ENCODE measurements at regions not wholly inside any gene's neighbourhood (a gene's known extent, or its start where the extent isn't known, plus 50 kb on each side); places are given as distances from the start of the nearest gene placed in this dataset.

GRCh38 chr7:16347066-16347826 is 74.1 kb downstream of the CRPPA start:
- no peak overlapping the region for H3K4me3 ChIP-seq (ENCODE audit: low read depth, low read length)
- TF ChIP-seq, protein P1, sequence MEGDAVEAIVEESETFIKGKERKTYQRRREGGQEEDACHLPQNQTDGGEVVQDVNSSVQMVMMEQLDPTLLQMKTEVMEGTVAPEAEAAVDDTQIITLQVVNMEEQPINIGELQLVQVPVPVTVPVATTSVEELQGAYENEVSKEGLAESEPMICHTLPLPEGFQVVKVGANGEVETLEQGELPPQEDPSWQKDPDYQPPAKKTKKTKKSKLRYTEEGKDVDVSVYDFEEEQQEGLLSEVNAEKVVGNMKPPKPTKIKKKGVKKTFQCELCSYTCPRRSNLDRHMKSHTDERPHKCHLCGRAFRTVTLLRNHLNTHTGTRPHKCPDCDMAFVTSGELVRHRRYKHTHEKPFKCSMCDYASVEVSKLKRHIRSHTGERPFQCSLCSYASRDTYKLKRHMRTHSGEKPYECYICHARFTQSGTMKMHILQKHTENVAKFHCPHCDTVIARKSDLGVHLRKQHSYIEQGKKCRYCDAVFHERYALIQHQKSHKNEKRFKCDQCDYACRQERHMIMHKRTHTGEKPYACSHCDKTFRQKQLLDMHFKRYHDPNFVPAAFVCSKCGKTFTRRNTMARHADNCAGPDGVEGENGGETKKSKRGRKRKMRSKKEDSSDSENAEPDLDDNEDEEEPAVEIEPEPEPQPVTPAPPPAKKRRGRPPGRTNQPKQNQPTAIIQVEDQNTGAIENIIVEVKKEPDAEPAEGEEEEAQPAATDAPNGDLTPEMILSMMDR (IDR thresholded peaks at IDR 0.05; ENCODE audit: low read depth, low read length) = no peak

- H3K4me3 ChIP-seq (ENCODE audit: low read depth, low read length) = no peak overlapping the region
- TF ChIP-seq, protein P1 (IDR thresholded peaks at IDR 0.05; ENCODE audit: low read depth, low read length) = no peak
These were observed 75.1 kb downstream of the CRPPA start for GRCh38 chr7:16345979-16346958.

GRCh38 chr7:16344927-16345326 is 76.4 kb downstream of the CRPPA start:
- H3K4me3 ChIP-seq (ENCODE audit: low read depth, low read length) = no peak overlapping the region
- TF ChIP-seq, protein P1 (IDR thresholded peaks at IDR 0.05; ENCODE audit: low read depth, low read length) = no peak

- H3K4me3 ChIP-seq (ENCODE audit: low read depth, low read length) = no peak overlapping the region
- TF ChIP-seq, protein P1 (IDR thresholded peaks at IDR 0.05; ENCODE audit: low read depth, low read length) = no peak
These were observed 77.7 kb downstream of the CRPPA start for GRCh38 chr7:16343612-16344011.

GRCh38 chr7:16338065-16338464 is 83.3 kb downstream of the CRPPA start:
- H3K4me3 ChIP-seq (ENCODE audit: low read depth, low read length) = no peak overlapping the region
- TF ChIP-seq, protein P1 (IDR thresholded peaks at IDR 0.05; ENCODE audit: low read depth, low read length) = no peak

GRCh38 chr7:16326106-16326505 is 95.2 kb downstream of the CRPPA start:
- H3K4me3 ChIP-seq (ENCODE audit: low read depth, low read length) = no peak overlapping the region
- TF ChIP-seq, protein P1 (IDR thresholded peaks at IDR 0.05; ENCODE audit: low read depth, low read length) = no peak

GRCh38 chr7:16323313-16323712 is 98.0 kb downstream of the CRPPA start:
- TF ChIP-seq, protein P1 (IDR thresholded peaks at IDR 0.05; ENCODE audit: low read depth, low read length) = no peak

More at GRCh38 chr7:16323313-16323712, 98.0 kb downstream of the CRPPA start:
- no peak overlapping the region for H3K4me3 ChIP-seq (ENCODE audit: low read depth, low read length)
